ENCODE measurements at regions not wholly inside any gene's neighbourhood (a gene's known extent, or its start where the extent isn't known, plus 50 kb on each side); places are given as distances from the start of the nearest gene placed in this dataset.

GRCh38 chr11:19661827-19662226 lies 50.8 kb upstream of the NAV2 start:
- no peak for DNase-seq (ENCODE audit: low read depth in 2 of 3, low spot score in 1 of 3)

- DNase-seq (ENCODE audit: low read depth in 2 of 3, low spot score in 1 of 3) = peak in 2 of 3 donors; percentile 2 to 8
Observed at GRCh38 chr11:19660076-19660475, 52.6 kb upstream of the NAV2 start.

DNA sequence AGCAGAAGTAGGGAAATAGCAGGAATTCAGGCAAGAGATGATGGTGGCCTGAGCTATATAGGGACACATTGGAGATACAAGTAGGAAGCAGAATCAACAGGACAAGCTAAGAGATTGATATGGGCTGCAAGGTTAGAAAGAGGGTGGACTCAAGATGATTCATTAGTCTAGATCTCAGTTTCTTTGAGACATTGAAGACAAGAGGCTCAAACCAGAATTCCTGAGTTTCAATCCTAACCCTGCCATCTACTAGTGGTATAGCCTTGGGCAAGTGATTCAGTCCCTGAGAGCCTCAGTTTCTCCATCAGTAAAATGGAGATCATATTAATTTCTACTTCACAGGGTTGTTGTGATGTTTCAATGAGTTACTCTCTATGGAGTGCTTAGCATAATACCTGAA lies 53.1 kb upstream of the NAV2 start:
- no peak for DNase-seq (ENCODE audit: low read depth in 2 of 3, low spot score in 1 of 3)

DNA sequence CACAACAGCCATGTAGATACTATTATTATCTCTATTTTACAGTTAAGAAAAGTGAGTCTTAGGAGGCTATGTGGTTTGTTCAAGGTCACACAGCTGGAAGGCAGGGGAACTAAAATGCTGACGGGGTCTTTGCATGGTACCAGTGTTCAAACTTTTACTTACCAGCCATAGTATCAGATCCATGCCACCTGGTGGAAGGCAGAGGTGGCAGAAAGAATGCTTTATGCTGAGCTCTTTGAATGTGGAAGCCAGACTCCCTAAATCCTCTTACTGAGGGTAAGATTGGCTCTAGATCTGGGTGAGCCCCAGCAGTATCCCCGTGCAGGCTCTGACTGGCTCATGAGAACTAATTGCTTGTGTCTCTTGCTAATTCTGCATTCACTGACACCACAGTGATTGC lies 54.3 kb upstream of the NAV2 start:
- no peak for DNase-seq (ENCODE audit: low read depth in 2 of 3, low spot score in 1 of 3)

GRCh38 chr11:19656140-19656541 lies 56.5 kb upstream of the NAV2 start:
- no peak for DNase-seq (ENCODE audit: low read depth in 2 of 3, low spot score in 1 of 3)

DNA sequence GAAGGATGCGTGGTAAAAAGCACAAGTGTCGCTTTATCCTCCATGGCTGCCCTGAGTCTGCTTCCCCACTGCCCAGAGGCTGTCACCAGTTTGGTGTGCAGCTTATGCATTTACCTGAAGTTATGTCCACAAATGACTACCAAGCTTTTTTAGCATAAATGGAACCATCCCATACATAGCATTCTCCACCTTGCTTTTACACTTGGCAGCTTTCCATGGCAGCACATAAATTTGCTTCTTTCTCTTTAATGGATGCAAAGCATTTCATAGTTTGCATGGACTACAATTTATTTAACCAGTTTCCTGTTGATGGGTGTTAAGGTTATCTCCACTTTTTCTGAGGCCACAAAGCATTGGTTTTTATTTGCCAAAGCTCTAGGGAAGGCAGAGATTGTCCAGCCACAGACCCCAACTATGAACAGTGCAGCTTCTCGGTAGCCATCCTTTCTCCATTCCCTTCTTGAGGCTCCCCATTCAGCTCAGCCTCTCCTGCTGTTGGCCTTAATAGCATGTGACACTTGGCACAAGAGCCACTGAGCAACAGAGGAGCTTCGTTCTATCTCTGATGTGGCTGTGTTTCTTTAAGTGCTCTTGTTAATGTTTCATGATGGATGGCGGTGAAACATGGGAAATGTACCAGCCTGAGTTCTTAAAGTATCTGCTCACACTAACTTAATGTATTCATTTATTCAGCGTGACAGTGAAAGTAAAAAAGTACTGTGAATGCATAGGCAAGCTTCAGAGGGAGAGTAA lies 59.8 kb upstream of the NAV2 start:
- DNase-seq (ENCODE audit: low read depth in 2 of 3, low spot score in 1 of 3) = no peak

DNA sequence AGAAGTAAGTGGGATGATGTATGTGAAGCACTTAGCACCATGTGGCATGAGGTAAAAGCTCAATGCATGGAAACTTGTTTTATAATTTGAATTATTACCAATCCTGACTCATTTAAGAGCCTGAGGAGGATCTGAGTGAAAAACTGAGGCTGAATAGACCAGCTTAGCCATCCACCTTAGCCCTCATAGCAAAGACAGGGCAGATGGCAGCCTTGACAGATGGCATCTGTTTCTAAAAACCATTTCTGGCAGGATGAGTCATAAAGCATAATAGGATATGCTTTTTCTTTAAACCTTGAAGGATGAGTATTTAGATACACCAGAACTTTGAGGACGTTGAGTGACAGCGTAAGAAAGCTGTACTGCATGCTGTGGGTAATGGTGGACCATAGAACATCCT lies 61.0 kb upstream of the NAV2 start:
- DNase-seq (ENCODE audit: low read depth in 2 of 3, low spot score in 1 of 3) = no peak

DNA sequence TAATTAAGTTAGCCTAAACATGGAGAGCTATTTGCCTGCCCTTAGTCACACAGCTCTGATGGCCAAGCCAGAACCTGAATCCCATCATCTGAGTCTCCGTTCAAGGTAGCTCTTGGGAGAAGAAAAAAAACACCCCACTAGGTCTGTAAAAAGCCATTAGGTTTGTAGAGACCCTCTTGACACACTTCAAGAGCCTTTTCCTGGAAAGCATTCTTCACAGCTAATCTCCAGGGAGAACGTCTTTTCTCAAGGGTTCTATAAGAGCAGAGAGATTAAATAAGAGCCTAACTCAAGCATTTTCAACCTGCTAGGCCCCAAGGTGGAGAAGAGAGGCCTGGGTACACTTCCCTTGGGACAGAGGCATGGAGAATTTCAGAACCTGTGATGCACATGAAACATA lies 61.6 kb upstream of the NAV2 start:
- DNase-seq (ENCODE audit: low read depth in 2 of 3, low spot score in 1 of 3) = no peak

DNA sequence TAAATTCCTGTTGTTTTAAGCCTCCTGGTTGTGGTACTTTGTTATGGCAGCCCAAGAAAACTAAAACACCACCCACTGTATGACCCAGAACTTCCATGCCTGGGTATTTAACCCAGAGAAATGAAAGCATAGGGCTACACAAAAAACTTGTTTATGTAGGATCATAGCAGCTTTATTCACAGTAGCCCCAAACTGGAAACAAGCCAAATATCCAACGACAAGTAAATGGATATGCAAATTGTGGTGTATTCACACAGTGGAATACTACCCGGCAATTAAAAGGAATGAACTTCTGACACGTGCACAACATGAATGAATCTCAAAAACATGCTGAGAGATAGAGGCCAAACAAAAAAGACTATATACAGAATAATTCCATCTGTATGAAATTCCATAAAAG lies 62.2 kb upstream of the NAV2 start:
- no peak for DNase-seq (ENCODE audit: low read depth in 2 of 3, low spot score in 1 of 3)

GRCh38 chr11:19649751-19650150 lies 62.9 kb upstream of the NAV2 start:
- no peak for DNase-seq (ENCODE audit: low read depth in 2 of 3, low spot score in 1 of 3)

- DNase-seq (ENCODE audit: low read depth in 2 of 3, low spot score in 1 of 3) = no peak
Observed at GRCh38 chr11:19648321-19648720, 64.3 kb upstream of the NAV2 start.

DNA sequence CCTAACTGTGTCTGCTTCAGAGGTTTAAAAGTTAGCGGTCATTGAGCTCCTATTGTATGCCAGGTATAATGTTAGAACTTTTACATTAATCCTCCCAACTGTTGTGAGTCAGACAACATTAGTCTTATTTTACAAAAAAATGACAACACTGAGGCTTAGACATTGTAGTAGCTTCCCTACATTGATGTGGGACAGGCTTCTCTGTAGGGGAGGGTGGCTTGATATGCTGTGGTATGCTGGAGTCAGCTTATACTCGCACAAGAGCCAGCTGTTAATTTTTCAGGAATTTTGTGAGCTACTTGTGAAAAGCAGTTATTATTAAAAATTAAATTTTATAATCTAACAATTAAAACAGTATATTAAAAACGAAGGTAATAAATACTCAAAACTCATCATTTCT lies 64.8 kb upstream of the NAV2 start:
- no peak for DNase-seq (ENCODE audit: low read depth in 2 of 3, low spot score in 1 of 3)

DNA sequence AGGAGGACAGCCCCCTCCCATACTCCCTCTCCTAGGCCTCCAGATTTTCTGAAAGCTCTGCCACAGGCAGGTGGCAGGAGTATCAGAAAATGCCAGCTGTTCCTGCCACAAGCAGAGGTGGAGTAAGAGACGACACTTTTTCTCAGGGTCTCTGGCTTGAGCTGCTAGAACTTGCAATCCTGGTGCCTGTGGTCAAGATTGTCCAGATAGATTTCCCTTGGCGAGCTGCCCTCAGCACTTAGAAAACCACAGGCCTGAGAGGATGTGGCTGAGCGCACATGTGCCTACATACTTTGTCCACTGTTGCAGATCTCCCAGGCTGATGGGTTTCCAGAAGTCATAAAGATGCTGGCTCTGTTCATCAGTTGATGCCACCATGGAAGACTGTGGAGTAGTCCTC lies 65.7 kb upstream of the NAV2 start:
- DNase-seq (ENCODE audit: low read depth in 2 of 3, low spot score in 1 of 3) = no peak

GRCh38 chr11:19646308-19646707 lies 66.3 kb upstream of the NAV2 start:
- no peak for DNase-seq (ENCODE audit: low read depth in 2 of 3, low spot score in 1 of 3)

DNA sequence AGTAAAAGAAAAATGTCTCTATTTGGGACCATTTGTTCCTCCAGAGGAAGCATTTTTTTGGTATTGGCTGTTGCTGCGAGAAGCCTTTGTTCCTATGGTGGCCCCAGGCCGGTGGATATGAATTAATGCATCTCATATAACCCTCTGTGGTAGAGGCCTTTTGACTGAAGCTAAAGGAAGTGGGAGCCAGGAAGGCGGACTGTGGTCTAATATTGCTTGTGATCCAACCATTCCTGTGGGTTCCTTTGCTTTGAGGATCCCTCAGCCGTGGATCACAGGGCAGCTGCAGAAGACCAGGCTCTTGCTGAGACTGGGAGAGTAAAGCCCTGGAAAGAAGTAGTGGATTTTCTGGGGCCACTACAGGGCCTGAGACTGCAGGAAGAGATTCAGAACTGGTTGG lies 68.3 kb upstream of the NAV2 start:
- DNase-seq (ENCODE audit: low read depth in 2 of 3, low spot score in 1 of 3) = no peak

DNA sequence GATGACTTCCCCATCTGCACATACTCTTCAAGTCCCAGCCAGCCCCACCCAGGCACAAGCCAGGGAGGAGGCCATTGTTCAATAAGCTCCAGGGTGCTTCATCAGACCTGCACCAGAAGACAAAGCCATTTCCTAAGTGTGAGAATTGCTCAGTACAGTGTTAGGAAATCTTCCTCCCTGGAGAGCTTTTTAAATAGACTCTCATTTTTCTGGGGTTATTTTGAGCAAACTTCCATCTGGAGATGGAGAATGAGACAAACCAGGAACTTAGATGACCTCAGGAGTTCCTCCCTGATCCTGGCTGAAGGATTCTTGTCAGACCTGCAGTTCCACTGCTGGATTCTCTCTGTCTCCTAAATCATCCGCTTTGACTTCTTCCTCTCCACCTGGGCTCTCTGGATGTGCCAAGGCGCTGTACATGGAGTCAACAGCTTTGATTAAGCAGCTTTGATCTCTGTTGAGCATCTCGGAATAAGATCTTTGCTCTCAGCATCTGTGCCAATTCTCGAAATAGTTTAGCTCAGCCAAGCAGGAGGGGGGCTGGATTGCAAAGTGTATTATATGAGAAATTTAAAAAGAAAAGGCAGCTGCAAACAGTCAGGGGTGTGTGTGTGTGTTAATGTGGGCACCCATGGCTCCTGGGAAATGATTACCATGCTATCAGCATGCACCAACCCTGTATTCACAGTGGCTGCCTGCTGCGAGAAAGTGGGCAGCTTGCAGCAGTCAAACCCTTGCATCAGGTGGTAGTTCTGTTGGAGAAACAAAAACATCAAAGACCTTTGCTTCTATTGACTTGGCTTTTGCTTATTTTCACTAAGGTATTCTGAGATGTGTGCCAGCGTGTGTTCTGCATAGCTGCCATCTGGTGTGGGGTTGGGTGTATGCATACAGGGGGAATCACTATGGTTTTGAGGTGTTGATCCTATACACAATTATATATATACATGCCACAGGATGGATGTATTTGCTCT lies 70.2 kb upstream of the NAV2 start:
- no peak for DNase-seq (ENCODE audit: low read depth in 2 of 3, low spot score in 1 of 3)

DNA sequence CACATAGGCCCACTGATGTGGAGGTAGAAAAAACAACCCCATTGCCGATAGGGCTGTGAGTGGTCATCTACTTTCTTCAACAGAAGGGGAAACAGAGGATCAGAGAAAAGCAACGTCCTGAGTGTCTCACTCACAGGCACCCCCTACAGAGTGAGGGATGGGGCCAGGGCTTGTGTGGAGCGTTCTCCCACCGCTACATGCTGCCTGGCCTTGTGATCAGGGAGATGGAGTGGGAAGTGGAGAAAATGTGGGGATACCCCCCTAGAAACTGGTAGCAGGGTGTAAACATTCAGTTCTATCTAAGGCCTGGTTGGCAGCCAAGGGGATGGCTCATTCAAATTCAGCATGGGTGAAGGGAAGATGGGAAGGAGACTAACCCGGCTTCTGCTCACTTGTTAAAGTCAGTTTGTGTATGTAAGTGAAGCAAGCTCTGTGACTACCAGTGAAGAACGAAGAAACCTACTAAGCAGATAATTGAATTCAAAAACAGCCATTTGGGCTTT lies 73.0 kb upstream of the NAV2 start:
- DNase-seq (ENCODE audit: low read depth in 2 of 3, low spot score in 1 of 3) = no peak

DNA sequence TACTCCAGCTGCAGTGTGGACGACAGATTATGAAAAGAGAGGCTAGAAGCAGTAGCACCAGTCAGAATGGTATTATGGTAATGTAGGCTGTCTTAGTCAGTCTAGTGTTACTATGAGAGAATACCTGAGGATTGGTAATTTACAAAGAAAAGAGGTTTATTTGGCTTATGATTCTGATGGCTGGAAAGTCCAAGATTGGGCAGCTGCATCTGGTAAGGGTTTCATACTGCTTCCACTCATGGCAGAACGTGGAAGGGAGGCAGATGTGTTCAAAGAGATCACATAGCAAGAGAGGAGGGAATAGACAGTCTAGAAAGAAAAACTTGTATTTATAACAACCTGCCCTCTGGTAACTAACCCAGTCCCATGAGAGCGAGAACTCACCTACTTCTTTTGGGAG lies 77.3 kb upstream of the NAV2 start:
- DNase-seq (ENCODE audit: low read depth in 2 of 3, low spot score in 1 of 3) = no peak

DNA sequence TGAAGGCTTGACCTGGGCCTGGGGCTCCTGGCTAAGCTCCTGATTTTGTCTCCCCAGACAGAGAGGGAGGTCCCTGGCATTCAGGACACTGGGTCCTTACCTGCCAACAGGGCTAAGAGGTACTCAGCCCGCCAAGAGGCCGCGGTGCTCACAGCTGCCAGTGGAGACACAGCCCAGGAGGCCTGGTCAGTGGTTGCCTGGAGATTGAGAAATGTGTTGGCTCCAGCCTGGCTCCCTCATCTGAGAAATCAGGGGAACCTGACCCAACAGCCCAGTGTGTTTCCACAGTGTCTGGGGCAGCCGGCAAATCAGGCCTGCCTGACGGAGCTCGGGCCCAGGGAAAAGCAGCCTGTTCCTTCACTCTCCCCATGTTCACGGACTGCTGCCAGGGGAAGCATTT lies 79.4 kb upstream of the NAV2 start:
- DNase-seq (ENCODE audit: low read depth in 2 of 3, low spot score in 1 of 3) = no peak

DNA sequence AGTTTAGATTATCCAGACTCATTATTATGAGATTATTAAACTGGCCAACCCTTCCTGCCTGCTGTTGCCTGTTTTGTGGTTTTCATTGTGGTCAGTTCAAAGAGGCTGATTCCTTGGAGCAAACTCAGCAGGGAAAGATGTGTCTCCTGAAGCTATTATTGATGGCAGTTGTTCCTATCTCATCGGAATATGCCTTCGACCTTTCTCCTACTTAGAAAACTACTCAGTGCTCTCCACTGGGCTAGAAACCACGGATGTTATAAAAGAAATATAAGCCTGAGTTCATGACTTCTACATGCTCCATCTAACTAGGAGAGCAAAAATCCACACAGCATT lies 80.2 kb upstream of the NAV2 start:
- DNase-seq (ENCODE audit: low read depth in 2 of 3, low spot score in 1 of 3) = no peak

GRCh38 chr11:19631712-19632498 lies 80.7 kb upstream of the NAV2 start:
- no peak for DNase-seq (ENCODE audit: low read depth in 2 of 3, low spot score in 1 of 3)

GRCh38 chr11:19628018-19628417 lies 84.6 kb upstream of the NAV2 start:
- DNase-seq (ENCODE audit: low read depth in 2 of 3, low spot score in 1 of 3) = no peak

Data from stimulated activated CD4-positive, alpha-beta T cell treated with anti-CD3 and anti-CD28 coated beads, Interleukin-12 subunit alpha, Interleukin-12 subunit beta, amount 100 ng/mL, for 48 hours (primary cell).